Effector memory CD8-positive, alpha-beta T cell (primary cell): ENCODE measurements at regions not wholly inside any gene's neighbourhood (a gene's known extent, or its start where the extent isn't known, plus 50 kb on each side); places are given as distances from the start of the nearest gene placed in this dataset.

Experiments used
- ATAC-seq: fragments of 150-1000 bp; cut with Tn5 transposase; replicated peaks from 2 replicates; pipeline ENCODE4 v1.10.0; 2021; ENCODE audit warnings: mild to moderate bottlenecking, moderate library complexity
- DNase-seq, 3 experiments: peaks; one replicate each; pipeline ENCODE4 v3.0.0; 2021
- H3K27ac Mint-ChIP-seq, 2 donors: one replicate each; pipeline ENCODE4 v1.8.0; 2022; ENCODE audit warnings: mild to moderate bottlenecking in 2 of 2, mixed read lengths in 2 of 2, moderate library complexity in 2 of 2
- H3K27me3 Mint-ChIP-seq, 2 donors: one replicate each; pipeline ENCODE4 v1.8.0; 2022; ENCODE audit warnings: mixed read lengths in 2 of 2
- H3K36me3 Mint-ChIP-seq: one replicate; pipeline ENCODE4 v1.8.0; 2022; ENCODE audit warnings: mild to moderate bottlenecking, moderate library complexity, mixed read lengths; ENCODE audit not compliant: insufficient read depth
- H3K4me1 Mint-ChIP-seq, 2 donors: one replicate each; pipeline ENCODE4 v1.8.0; 2022; ENCODE audit warnings: low read depth in 2 of 2, mixed read lengths in 2 of 2
- H3K4me3 Mint-ChIP-seq, 2 donors: one replicate each; pipeline ENCODE4 v1.8.0; 2022; ENCODE audit warnings: mild to moderate bottlenecking in 2 of 2, mixed read lengths in 2 of 2, moderate library complexity in 2 of 2
- H3K9me3 Mint-ChIP-seq, 2 donors: one replicate each; pipeline ENCODE4 v1.8.0; 2022; ENCODE audit warnings: mixed read lengths in 2 of 2

GRCh38 chr15:97790180-97790579, 170.3 kb upstream of the ARRDC4 start:
- no peaks in the 10 kb centered on the region for H3K36me3 Mint-ChIP-seq
- no peak overlapping the region for H3K27ac Mint-ChIP-seq
- no peak for DNase-seq
- H3K4me3 Mint-ChIP-seq = no peak overlapping the region
- no peak for ATAC-seq
- peaks cover 9 to 13% of the 10 kb centered on the region in 2 donors for H3K9me3 Mint-ChIP-seq
- no peaks in the 10 kb centered on the region for H3K27me3 Mint-ChIP-seq
- H3K4me1 Mint-ChIP-seq = no peaks in the 10 kb centered on the region

- ATAC-seq (no peak), DNase-seq (no peak)
- Mint-ChIP-seq H3K4me3 (no peak overlapping the region), H3K4me1 (no peaks in the 10 kb centered on the region), H3K9me3 (peaks cover 9 to 13% of the 10 kb centered on the region in 2 donors), H3K27ac (no peak overlapping the region), H3K36me3 (no peaks in the 10 kb centered on the region), H3K27me3 (no peaks in the 10 kb centered on the region)
These were observed 168.4 kb upstream of the ARRDC4 start for GRCh38 chr15:97791824-97792792.

DNA sequence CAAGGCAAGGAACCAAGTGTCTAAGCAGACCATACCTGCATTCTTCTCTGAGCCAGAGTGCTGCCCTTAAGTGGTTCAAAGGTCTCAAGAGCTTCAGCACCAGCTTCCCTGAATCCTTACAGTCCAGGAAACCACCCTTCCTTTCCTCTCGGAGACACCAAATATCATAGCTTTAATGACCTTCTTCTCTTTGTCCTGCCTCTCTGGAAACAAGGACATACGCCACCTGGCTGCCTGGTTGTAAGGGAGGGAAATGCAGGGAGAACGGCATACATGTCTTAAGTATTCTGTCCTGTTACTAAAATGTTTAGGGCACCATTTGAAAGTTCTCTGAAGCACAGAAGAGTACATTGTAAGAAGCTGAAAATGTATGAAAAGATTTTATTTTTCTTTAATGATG, 155.6 kb upstream of the ARRDC4 start:
- no peak overlapping the region for H3K27ac Mint-ChIP-seq
- H3K27me3 Mint-ChIP-seq = no peaks in the 10 kb centered on the region
- peaks cover 4 to 8% of the 10 kb centered on the region in 2 donors for H3K9me3 Mint-ChIP-seq
- no peaks in the 10 kb centered on the region for H3K36me3 Mint-ChIP-seq
- no peaks in the 10 kb centered on the region for H3K4me1 Mint-ChIP-seq
- no peak for DNase-seq
- ATAC-seq = no peak
- no peak overlapping the region for H3K4me3 Mint-ChIP-seq

DNA sequence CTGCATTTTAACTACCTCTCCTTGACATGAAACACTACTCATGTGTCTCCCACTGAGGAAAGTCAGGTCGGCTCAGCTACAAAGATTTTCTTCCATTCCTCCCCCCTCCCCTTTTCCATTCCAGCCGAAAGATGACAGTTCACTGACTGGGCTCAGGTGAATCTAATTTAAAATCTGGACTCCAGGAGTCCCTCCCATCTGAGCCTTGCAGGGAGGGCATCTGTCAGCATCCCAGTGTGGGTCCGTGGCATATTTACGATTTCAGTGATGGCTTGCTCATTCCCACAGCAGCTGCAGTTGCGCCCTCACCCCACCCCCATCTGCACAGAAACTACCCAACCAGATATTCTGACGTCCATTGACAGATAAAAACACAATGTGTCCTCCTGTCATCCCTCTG, 153.7 kb upstream of the ARRDC4 start:
- Mint-ChIP-seq H3K4me3 (no peak overlapping the region), H3K27ac (no peak overlapping the region), H3K36me3 (no peaks in the 10 kb centered on the region), H3K9me3 (peaks cover 4 to 8% of the 10 kb centered on the region in 2 donors), H3K27me3 (no peaks in the 10 kb centered on the region), H3K4me1 (no peaks in the 10 kb centered on the region)
- ATAC-seq = no peak
- no peak for DNase-seq

GRCh38 chr15:97815835-97816234, 144.7 kb upstream of the ARRDC4 start:
- Mint-ChIP-seq H3K9me3 (peaks cover 5 to 6% of the 10 kb centered on the region in 2 donors), H3K27ac (no peak overlapping the region), H3K4me1 (no peaks in the 10 kb centered on the region), H3K27me3 (no peaks in the 10 kb centered on the region), H3K36me3 (no peaks in the 10 kb centered on the region), H3K4me3 (no peak overlapping the region)
- DNase-seq (no peak), ATAC-seq (no peak)

DNA sequence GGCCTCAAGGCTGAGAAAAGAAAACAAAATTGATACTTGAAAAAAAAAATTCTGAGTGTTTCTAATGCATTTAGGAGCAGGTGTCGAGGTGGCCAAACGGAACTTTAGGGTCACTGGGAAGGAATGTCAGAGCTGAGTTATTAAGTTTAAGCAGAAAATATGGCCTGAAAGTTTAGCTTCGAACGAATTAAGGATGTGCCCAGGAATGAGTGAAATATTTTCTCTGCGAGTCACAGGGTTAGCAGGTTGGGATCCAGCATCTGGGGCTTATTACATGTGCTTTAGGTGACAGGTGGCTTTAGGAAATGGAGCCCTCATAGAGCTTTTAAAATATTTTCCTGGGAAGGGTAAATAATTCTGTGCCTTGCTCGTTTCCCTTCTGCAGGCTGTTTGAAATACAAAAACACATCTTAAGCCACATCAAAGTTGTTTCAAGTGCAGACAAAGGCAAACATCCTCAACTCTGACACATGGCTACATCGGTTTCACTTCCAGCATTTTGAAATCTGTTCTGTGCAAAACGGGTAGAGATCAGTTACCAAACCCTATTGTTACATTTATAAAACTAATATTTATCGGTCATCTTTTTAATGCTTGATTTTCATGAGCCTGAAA, 143.1 kb upstream of the ARRDC4 start:
- Mint-ChIP-seq H3K27ac (no peak overlapping the region), H3K9me3 (peaks cover 5 to 6% of the 10 kb centered on the region in 2 donors), H3K27me3 (no peaks in the 10 kb centered on the region), H3K4me1 (no peaks in the 10 kb centered on the region), H3K36me3 (no peaks in the 10 kb centered on the region), H3K4me3 (no peak overlapping the region)
- DNase-seq = no peak
- ATAC-seq = no peak

- DNase-seq (no peak), ATAC-seq (no peak)
- H3K4me1 Mint-ChIP-seq = no peaks in the 10 kb centered on the region
- H3K27ac Mint-ChIP-seq = no peak overlapping the region
- H3K4me3 Mint-ChIP-seq = no peak overlapping the region
- no peaks in the 10 kb centered on the region for H3K36me3 Mint-ChIP-seq
- H3K27me3 Mint-ChIP-seq = no peaks in the 10 kb centered on the region
- peaks cover 14 to 51% of the 10 kb centered on the region in 2 donors for H3K9me3 Mint-ChIP-seq
These were observed 124.5 kb upstream of the ARRDC4 start for GRCh38 chr15:97836003-97836402.

- H3K4me3 Mint-ChIP-seq = no peak overlapping the region
- H3K9me3 Mint-ChIP-seq = peaks cover 10 to 42% of the 10 kb centered on the region in 2 donors
- no peaks in the 10 kb centered on the region for H3K4me1 Mint-ChIP-seq
- H3K36me3 Mint-ChIP-seq = no peaks in the 10 kb centered on the region
- ATAC-seq = no peak
- no peaks in the 10 kb centered on the region for H3K27me3 Mint-ChIP-seq
- no peak for DNase-seq
- no peak overlapping the region for H3K27ac Mint-ChIP-seq
These were observed 122.6 kb upstream of the ARRDC4 start for GRCh38 chr15:97837896-97838295.

GRCh38 chr15:97838606-97839210, 121.8 kb upstream of the ARRDC4 start:
- Mint-ChIP-seq H3K36me3 (no peaks in the 10 kb centered on the region), H3K27me3 (no peaks in the 10 kb centered on the region), H3K4me3 (no peak overlapping the region), H3K27ac (no peak overlapping the region), H3K4me1 (no peaks in the 10 kb centered on the region), H3K9me3 (peaks cover 10 to 37% of the 10 kb centered on the region in 2 donors)
- DNase-seq = no peak
- no peak for ATAC-seq

- Mint-ChIP-seq H3K9me3 (peaks cover 8 to 22% of the 10 kb centered on the region in 2 donors), H3K27ac (no peak overlapping the region), H3K4me1 (no peaks in the 10 kb centered on the region), H3K4me3 (no peak overlapping the region), H3K27me3 (no peaks in the 10 kb centered on the region), H3K36me3 (no peaks in the 10 kb centered on the region)
- DNase-seq = no peak
- no peak for ATAC-seq
These were observed 120.0 kb upstream of the ARRDC4 start for GRCh38 chr15:97840501-97840900.

GRCh38 chr15:97841558-97841957, 118.9 kb upstream of the ARRDC4 start:
- Mint-ChIP-seq H3K9me3 (peaks cover 3 to 11% of the 10 kb centered on the region in 2 donors), H3K4me3 (no peak overlapping the region), H3K27ac (no peak overlapping the region), H3K4me1 (no peaks in the 10 kb centered on the region), H3K27me3 (no peaks in the 10 kb centered on the region), H3K36me3 (no peaks in the 10 kb centered on the region)
- ATAC-seq (no peak), DNase-seq (no peak)

DNA sequence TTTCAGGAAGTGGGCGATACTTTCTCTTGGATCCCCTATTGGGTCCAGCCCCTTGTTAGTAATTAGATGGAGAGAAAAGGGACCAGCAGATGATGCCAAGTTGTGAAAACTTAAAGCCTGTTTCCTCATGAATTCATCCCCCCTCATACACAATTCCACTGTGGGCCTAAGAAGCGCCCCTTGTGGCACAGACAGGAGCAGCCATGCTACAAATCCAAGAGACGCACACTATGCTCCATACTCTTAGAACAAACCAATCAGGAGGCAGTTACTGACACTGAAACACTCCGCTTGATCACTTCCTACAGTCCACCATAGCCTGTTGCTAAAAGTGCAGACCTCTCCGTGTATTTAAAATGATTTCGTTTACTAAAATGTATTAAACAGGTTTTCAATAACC, 111.3 kb upstream of the ARRDC4 start:
- ATAC-seq (no peak), DNase-seq (no peak)
- Mint-ChIP-seq H3K4me3 (no peak overlapping the region), H3K4me1 (no peaks in the 10 kb centered on the region), H3K27me3 (no peaks in the 10 kb centered on the region), H3K9me3 (peaks cover 7 to 24% of the 10 kb centered on the region in 2 donors), H3K27ac (no peak overlapping the region), H3K36me3 (no peaks in the 10 kb centered on the region)

GRCh38 chr15:97858296-97858695, 102.2 kb upstream of the ARRDC4 start:
- peaks cover 11 to 32% of the 10 kb centered on the region in 2 donors for H3K9me3 Mint-ChIP-seq
- DNase-seq = no peak
- H3K4me1 Mint-ChIP-seq = no peaks in the 10 kb centered on the region
- H3K36me3 Mint-ChIP-seq = no peaks in the 10 kb centered on the region
- no peak for ATAC-seq
- H3K27me3 Mint-ChIP-seq = no peaks in the 10 kb centered on the region
- H3K27ac Mint-ChIP-seq = no peak overlapping the region
- H3K4me3 Mint-ChIP-seq = no peak overlapping the region
